ENCODE measurements at regions not wholly inside any gene's neighbourhood (a gene's known extent, or its start where the extent isn't known, plus 50 kb on each side); places are given as distances from the start of the nearest gene placed in this dataset.

DNA sequence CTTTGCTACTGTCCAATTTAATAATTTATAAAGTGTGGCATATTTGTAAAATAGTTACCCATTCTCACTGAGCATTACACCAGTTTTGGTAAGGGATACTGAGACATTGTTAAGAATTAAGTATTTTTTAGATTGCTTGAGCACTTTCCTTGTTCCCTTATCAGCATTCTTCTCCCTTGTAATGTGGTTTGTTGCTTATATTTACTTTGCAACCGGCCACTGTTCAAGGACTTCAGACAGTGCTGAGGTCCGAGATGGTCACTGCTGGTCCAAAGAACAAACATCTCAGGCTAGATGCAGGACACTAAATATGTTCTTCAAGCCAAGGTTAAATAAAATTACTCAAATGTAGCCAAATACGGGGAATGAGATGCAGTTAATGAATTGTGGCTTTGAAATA lies 161.4 kb downstream of the TM9SF2 start:
- TF ChIP-seq, protein P1, sequence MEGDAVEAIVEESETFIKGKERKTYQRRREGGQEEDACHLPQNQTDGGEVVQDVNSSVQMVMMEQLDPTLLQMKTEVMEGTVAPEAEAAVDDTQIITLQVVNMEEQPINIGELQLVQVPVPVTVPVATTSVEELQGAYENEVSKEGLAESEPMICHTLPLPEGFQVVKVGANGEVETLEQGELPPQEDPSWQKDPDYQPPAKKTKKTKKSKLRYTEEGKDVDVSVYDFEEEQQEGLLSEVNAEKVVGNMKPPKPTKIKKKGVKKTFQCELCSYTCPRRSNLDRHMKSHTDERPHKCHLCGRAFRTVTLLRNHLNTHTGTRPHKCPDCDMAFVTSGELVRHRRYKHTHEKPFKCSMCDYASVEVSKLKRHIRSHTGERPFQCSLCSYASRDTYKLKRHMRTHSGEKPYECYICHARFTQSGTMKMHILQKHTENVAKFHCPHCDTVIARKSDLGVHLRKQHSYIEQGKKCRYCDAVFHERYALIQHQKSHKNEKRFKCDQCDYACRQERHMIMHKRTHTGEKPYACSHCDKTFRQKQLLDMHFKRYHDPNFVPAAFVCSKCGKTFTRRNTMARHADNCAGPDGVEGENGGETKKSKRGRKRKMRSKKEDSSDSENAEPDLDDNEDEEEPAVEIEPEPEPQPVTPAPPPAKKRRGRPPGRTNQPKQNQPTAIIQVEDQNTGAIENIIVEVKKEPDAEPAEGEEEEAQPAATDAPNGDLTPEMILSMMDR (conservative IDR thresholded peaks at IDR 0.05), result no peak
- no peak for TF ChIP-seq ZFX (IDR thresholded peaks at IDR 0.05)

Measured in C4-2B (cell line).